NCI-H2081 (cell line): ENCODE measurements at regions not wholly inside any gene's neighbourhood (a gene's known extent, or its start where the extent isn't known, plus 50 kb on each side); places are given as distances from the start of the nearest gene placed in this dataset.

Source experiments
- DNase-seq, 2 experiments: peaks; one replicate each; lab custom pipeline; 2025; lab: John Stamatoyannopoulos, UW

GRCh38 chr5:67263656-67264408 is 67.2 kb upstream of the CD180 start:
- DNase-seq, result no peak

- no peak for DNase-seq
Observed at GRCh38 chr5:67262956-67263355, 66.4 kb upstream of the CD180 start.

- DNase-seq, result no peak
Observed at GRCh38 chr5:67262206-67262605, 65.6 kb upstream of the CD180 start.

GRCh38 chr5:67259548-67260215 is 63.1 kb upstream of the CD180 start:
- DNase-seq, result no peak

GRCh38 chr5:67257500-67257899 is 60.9 kb upstream of the CD180 start:
- no peak for DNase-seq

- DNase-seq, result no peak
Observed at GRCh38 chr5:67257077-67257476, 60.5 kb upstream of the CD180 start.

GRCh38 chr5:67255881-67256280 is 59.3 kb upstream of the CD180 start:
- no peak for DNase-seq

- no peak for DNase-seq
Observed at GRCh38 chr5:67253911-67254310, 57.3 kb upstream of the CD180 start.

GRCh38 chr5:67249590-67249895 is 52.9 kb upstream of the CD180 start:
- no peak for DNase-seq

GRCh38 chr5:67248703-67249589 is 52.3 kb upstream of the CD180 start:
- no peak for DNase-seq

- no peak for DNase-seq
Observed at GRCh38 chr5:67246546-67247268, 50.1 kb upstream of the CD180 start.
